Cardiac fibroblast (primary cell): ENCODE measurements at regions not wholly inside any gene's neighbourhood (a gene's known extent, or its start where the extent isn't known, plus 50 kb on each side); places are given as distances from the start of the nearest gene placed in this dataset.

Source experiments
- DNase-seq, 2 donors: peaks; one replicate each; pipeline versions ENCODE4 v3.0.0 to v3.0.0-alpha.2; 2010; ENCODE audit warnings: low read depth in 2 of 2
- H3K4me3 ChIP-seq, 2 donors: replicated peaks in 1 of 2; 1 replicate in 1 of 2; 2 replicates in 1 of 2; pipeline ENCODE4 v1.5.1; 2011; ENCODE audit warnings: low read depth in 2 of 2, low read length in 2 of 2, mild to moderate bottlenecking in 2 of 2, moderate library complexity in 1 of 2
- CTCF ChIP-seq: IDR thresholded peaks from one replicate; pipeline ENCODE4 v1.5.1; 2011; ENCODE audit warnings: low read depth, mild to moderate bottlenecking, low read length, inconsistent platforms

- no peak for TF ChIP-seq CTCF
- no peak overlapping the region for H3K4me3 ChIP-seq
- no peak for DNase-seq
Measured at GRCh38 chr2:152241948-152242729, 66.6 kb upstream of the STAM2 start.

DNA sequence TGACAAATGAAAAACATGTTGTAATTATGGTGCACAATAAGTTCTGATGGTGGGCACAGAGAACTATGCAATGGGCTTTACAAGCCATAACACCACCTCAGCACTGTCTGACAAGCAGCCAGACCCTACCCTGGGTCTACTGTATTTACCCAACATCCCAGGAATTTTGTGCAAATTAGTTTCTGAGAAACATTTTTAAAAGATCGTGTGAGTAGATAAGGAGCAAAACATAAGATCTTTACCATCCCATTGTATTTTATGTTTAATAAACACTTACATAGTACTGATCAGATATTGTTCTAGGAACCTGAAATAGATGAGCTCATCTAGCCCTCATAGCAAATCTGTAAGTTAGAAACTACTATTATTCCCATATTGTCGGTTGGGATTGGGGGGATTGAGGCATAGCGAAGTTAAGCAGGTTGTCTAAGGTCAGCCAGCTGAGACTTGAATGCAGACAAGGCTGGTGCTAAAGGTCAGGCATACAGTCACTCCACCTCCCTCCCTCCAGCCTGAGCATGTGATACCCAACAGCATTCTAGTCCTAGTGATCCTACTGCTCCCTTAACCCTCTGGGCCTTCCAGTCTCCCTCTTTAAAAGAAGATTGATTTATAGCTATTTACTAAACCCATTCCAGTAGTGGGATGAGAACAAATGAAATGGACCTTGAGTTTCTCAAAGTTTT, 67.4 kb upstream of the STAM2 start:
- TF ChIP-seq CTCF = no peak
- DNase-seq = no peak

GRCh38 chr2:152243761-152244640, 68.4 kb upstream of the STAM2 start:
- no peak overlapping the region for H3K4me3 ChIP-seq
- peak in 1 of 2 donors; percentile 24 for DNase-seq
- TF ChIP-seq CTCF = no peak

More for the DNA sequence above, 67.4 kb upstream of the STAM2 start:
- no peak overlapping the region for H3K4me3 ChIP-seq

DNA sequence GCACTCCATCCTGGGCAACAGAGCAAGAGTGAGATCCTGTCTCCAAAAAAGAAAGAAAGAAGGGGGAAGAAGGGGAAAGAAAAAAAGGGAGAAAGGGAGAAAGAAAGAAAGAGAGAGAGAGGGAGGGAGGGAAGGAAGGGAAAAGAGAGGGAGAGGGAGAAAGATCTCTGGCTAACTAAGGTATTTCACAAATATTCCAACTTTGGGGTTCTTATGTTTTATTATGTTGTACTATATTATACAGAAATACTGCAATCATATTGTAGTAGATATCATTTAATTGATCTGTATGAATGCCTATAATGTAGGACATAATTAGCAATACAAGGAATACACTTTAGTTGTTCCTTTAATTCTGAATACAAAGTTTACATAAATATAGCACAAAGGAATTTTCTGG, 70.1 kb upstream of the STAM2 start:
- TF ChIP-seq CTCF = no peak
- H3K4me3 ChIP-seq = no peak overlapping the region
- DNase-seq = no peak

- no peak for TF ChIP-seq CTCF
- no peak for DNase-seq
- no peak overlapping the region for H3K4me3 ChIP-seq
Measured at GRCh38 chr2:152246686-152247336, 71.2 kb upstream of the STAM2 start.

DNA sequence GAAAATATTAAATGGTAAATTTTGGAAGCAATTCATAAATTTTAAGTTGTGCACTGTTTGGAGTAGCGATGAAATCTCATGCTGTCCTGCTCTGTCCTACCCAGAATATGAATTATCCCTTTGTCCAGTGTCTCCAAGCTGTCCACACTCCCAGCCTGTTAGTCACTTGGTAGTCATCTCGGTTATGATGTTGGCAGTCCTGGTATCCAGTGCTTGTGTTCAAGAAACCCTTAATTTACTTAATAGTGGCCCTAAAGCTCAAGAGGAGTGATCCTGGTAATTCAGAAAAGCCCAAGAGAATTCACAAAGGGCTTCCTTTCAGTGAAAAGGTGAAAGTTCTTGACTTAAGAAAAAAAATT, 71.8 kb upstream of the STAM2 start:
- TF ChIP-seq CTCF = no peak
- H3K4me3 ChIP-seq = no peak overlapping the region

More for the DNA sequence above, 71.8 kb upstream of the STAM2 start:
- DNase-seq = peak in 1 of 2 donors; percentile 38
